Activated T-helper 1 cell treated with anti-CD3 and anti-CD28 coated beads, Interleukin-12 subunit alpha, Interleukin-12 subunit beta, Interleukin-2, Interleukin-4 antibody, amounts not matched to agents 30 ng/mL and 10 ng/mL and 1 ng/mL, durations not matched to agents 14 hours and 24 hours and 36 hours (primary cell): ENCODE measurements at regions not wholly inside any gene's neighbourhood (a gene's known extent, or its start where the extent isn't known, plus 50 kb on each side); places are given as distances from the start of the nearest gene placed in this dataset.
"Not testable (repeated sequence)": the region's sequence is repeated elsewhere in the genome, so short reads cannot be mapped to it uniquely, and the experiment has no call there.

Source experiments
- DNase-seq: peaks from one replicate; pipeline ENCODE4 v3.0.0; 2021; ENCODE audit warnings: low spot score
- H3K27ac Mint-ChIP-seq: one replicate; pipeline ENCODE4 v1.8.0; 2021; ENCODE audit warnings: mild to moderate bottlenecking, mixed read lengths
- H3K27me3 Mint-ChIP-seq: one replicate; pipeline ENCODE4 v1.8.0; 2022; ENCODE audit warnings: mild to moderate bottlenecking, moderate library complexity, mixed read lengths; ENCODE audit not compliant: insufficient read depth
- H3K36me3 Mint-ChIP-seq: one replicate; pipeline ENCODE4 v1.8.0; 2021; ENCODE audit warnings: low read depth, mixed read lengths
- H3K4me1 Mint-ChIP-seq: one replicate; pipeline ENCODE4 v1.8.0; 2021; ENCODE audit warnings: low read depth, mixed read lengths
- H3K4me3 Mint-ChIP-seq: one replicate; pipeline ENCODE4 v1.8.0; 2021; ENCODE audit warnings: mild to moderate bottlenecking, moderate library complexity, mixed read lengths
- H3K9me3 Mint-ChIP-seq: one replicate; pipeline ENCODE4 v1.8.0; 2021; ENCODE audit warnings: mixed read lengths
- intact Hi-C: fragments of 100-400 bp; cut with micrococcal nuclease; formaldehyde crosslinking; loops from one replicate; pipeline ENCODE4 v1.15.1; 2024

- intact Hi-C loops, result loop anchor here (10.0 kb wide), 1 partner anchor 125 kb away; no protein-coding TSS in a partner anchor
Observed at GRCh38 chr20:51960047-51960675, 157.8 kb upstream of the SALL4 start.

GRCh38 chr20:51959066-51959542 is 156.8 kb upstream of the SALL4 start:
- intact Hi-C loops, result no loop called here
- Mint-ChIP-seq H3K4me3 (no peak overlapping the region), H3K36me3 (no peaks in the 10 kb centered on the region), H3K27ac (no peak overlapping the region), H3K27me3 (peaks cover 18% of the 10 kb centered on the region), H3K4me1 (peaks cover 10% of the 10 kb centered on the region), H3K9me3 (no peaks in the 10 kb centered on the region)
- no peak for DNase-seq

More at GRCh38 chr20:51960047-51960675, 157.8 kb upstream of the SALL4 start:
- Mint-ChIP-seq H3K27ac (no peak overlapping the region), H3K27me3 (peaks cover 18% of the 10 kb centered on the region), H3K36me3 (no peaks in the 10 kb centered on the region), H3K4me3 (no peak overlapping the region), H3K9me3 (no peaks in the 10 kb centered on the region), H3K4me1 (peaks cover 10% of the 10 kb centered on the region)
- no peak for DNase-seq

- peaks cover 18% of the 10 kb centered on the region for H3K27me3 Mint-ChIP-seq
- H3K4me3 Mint-ChIP-seq, result no peak overlapping the region
- no peak for DNase-seq
- H3K36me3 Mint-ChIP-seq, result no peaks in the 10 kb centered on the region
- intact Hi-C loops, result no loop called here
- H3K9me3 Mint-ChIP-seq, result peaks cover 4% of the 10 kb centered on the region
- peaks cover 10% of the 10 kb centered on the region for H3K4me1 Mint-ChIP-seq
- H3K27ac Mint-ChIP-seq, result no peak overlapping the region
Observed at GRCh38 chr20:51958099-51959065, 156.1 kb upstream of the SALL4 start.

- Mint-ChIP-seq H3K27me3 (peaks cover 15% of the 10 kb centered on the region), H3K9me3 (peaks cover 4% of the 10 kb centered on the region), H3K36me3 (no peaks in the 10 kb centered on the region), H3K27ac (no peak overlapping the region), H3K4me1 (peaks cover 10% of the 10 kb centered on the region), H3K4me3 (no peak overlapping the region)
- intact Hi-C loops, result no loop called here
- no peak for DNase-seq
Observed at GRCh38 chr20:51955756-51956155, 153.4 kb upstream of the SALL4 start.

GRCh38 chr20:51953731-51954340 is 151.5 kb upstream of the SALL4 start:
- no peak for DNase-seq
- Mint-ChIP-seq H3K36me3 (no peaks in the 10 kb centered on the region), H3K27ac (no peak overlapping the region), H3K9me3 (peaks cover 4% of the 10 kb centered on the region), H3K27me3 (peaks cover 2% of the 10 kb centered on the region), H3K4me1 (peaks cover 7% of the 10 kb centered on the region), H3K4me3 (no peak overlapping the region)
- intact Hi-C loops, result no loop called here

DNA sequence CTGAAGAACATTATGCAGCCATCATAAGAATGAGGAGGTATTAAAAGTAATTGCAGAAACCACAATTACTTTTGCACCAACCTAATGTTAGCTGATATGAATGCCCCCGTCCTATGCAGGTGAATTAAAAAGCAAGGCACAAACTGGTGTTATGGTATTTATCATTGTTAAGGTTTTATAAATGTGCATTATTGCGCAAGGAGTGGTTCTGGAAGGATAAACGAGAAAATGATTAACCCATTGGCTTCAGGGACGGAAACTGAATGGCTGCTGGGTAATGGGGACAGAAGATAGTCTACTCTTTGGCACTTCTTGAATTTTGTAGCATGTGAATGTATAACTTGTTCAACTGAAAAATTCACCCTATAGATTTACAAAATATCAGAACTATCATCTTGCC is 148.6 kb upstream of the SALL4 start:
- Mint-ChIP-seq H3K4me3 (no peak overlapping the region), H3K9me3 (peaks cover 4% of the 10 kb centered on the region), H3K36me3 (no peaks in the 10 kb centered on the region), H3K27ac (no peak overlapping the region), H3K27me3 (peaks cover 1% of the 10 kb centered on the region), H3K4me1 (no peaks in the 10 kb centered on the region)
- DNase-seq, result no peak
- intact Hi-C loops, result no loop called here

DNA sequence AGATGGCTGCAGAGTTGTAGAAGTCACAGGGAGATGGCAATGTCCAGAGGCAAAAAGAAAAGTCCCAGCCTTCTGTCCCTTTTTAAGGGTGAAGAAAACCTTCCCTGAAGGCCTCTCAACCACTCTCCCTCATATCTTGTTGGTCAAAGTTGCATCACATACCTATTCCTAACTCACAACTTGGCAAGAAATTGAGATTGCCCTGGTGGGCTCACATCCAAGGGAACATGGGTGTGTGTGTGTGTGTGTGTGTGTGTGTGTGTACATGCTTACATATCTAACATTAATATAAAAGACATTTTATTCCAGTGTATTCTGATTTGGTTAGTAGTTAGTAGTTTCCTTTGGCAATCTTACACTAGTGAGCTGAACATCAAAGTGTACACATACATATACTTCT is 144.3 kb upstream of the SALL4 start:
- Mint-ChIP-seq H3K4me3 (no peak overlapping the region), H3K9me3 (no peaks in the 10 kb centered on the region), H3K36me3 (no peaks in the 10 kb centered on the region), H3K4me1 (no peaks in the 10 kb centered on the region), H3K27me3 (peaks cover 1% of the 10 kb centered on the region), H3K27ac (no peak overlapping the region)
- intact Hi-C loops, result no loop called here
- no peak for DNase-seq

DNA sequence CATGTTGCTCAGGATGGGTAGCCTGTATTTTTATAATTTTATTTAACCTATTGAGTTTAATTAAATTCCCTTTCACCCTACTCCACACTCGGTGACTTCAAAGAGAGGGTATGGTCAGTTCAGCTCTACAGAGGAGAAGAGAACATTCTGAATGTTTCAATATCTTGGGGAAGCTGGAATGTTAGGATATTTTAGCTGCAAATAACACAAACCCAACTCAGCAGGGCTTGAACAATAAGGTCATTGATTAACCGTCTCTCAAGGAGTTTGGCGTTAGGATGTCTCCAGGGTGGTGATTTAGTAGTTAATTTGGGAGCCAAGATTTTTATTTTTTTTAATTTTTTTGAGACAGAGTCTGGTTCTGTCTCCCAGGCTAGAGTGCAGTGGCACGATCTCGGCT is 143.6 kb upstream of the SALL4 start:
- Mint-ChIP-seq H3K4me3 (no peak overlapping the region), H3K27ac (no peak overlapping the region), H3K27me3 (peaks cover under 1% of the 10 kb centered on the region), H3K36me3 (no peaks in the 10 kb centered on the region), H3K9me3 (no peaks in the 10 kb centered on the region), H3K4me1 (no peaks in the 10 kb centered on the region)
- intact Hi-C loops, result no loop called here
- DNase-seq, result no peak

DNA sequence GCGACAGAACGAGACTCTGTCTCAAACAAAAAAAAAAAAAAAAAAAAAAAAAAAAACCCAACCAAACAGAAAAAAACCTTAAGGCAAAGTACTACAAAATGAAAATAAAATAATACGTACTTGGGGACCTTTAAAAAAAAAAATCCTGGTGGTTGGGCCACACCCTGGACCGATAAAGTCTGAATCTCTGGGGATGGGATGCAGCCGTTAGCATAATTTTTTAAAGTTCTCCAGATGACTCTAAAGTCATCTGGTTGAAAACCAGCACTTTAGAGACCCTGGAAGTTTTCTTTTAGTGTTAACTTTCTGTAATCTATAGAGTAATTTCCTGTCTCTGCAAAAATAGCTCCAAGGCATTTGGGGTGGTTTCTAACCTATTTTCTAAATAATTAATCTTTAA is 142.9 kb upstream of the SALL4 start:
- no peak for DNase-seq
- Mint-ChIP-seq H3K4me3 (no peak overlapping the region), H3K4me1 (no peaks in the 10 kb centered on the region), H3K36me3 (no peaks in the 10 kb centered on the region), H3K27me3 (no peaks in the 10 kb centered on the region), H3K27ac (no peak overlapping the region), H3K9me3 (no peaks in the 10 kb centered on the region)
- intact Hi-C loops, result no loop called here

GRCh38 chr20:51943761-51944160 is 141.4 kb upstream of the SALL4 start:
- Mint-ChIP-seq H3K27ac (no peak overlapping the region), H3K9me3 (no peaks in the 10 kb centered on the region), H3K36me3 (no peaks in the 10 kb centered on the region), H3K4me3 (no peak overlapping the region), H3K27me3 (no peaks in the 10 kb centered on the region), H3K4me1 (no peaks in the 10 kb centered on the region)
- intact Hi-C loops, result no loop called here
- no peak for DNase-seq

GRCh38 chr20:51943326-51943725 is 141.0 kb upstream of the SALL4 start:
- H3K36me3 Mint-ChIP-seq, intact Hi-C loops: not testable (repeated sequence)

DNA sequence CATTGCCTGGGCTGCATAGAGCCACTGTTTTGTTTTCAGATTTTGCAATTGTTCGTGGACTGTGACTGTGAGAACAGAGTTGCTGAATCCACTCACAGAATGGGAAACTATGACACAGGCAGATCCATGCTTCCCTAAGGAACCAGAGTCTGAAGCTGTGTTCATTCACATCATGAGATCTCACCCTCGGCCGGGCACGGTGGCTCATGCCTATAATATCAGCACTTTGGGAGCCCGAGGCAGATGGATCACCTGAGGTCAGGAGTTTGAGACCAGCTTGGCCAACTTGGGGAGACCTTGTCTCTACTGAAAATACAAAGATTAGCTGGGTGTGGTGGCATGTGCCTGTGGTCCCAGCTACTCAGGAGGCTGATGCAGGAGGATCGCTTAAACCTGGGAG is 139.2 kb upstream of the SALL4 start:
- Mint-ChIP-seq H3K9me3 (no peaks in the 10 kb centered on the region), H3K4me1 (no peaks in the 10 kb centered on the region), H3K36me3 (no peaks in the 10 kb centered on the region), H3K27me3 (no peaks in the 10 kb centered on the region), H3K4me3 (no peak overlapping the region), H3K27ac (no peak overlapping the region)
- DNase-seq, result no peak
- intact Hi-C loops, result no loop called here

More at GRCh38 chr20:51943326-51943725, 141.0 kb upstream of the SALL4 start:
- H3K4me1 Mint-ChIP-seq, H3K4me3 Mint-ChIP-seq, H3K9me3 Mint-ChIP-seq, H3K27me3 Mint-ChIP-seq, DNase-seq, H3K27ac Mint-ChIP-seq: not testable (repeated sequence)

DNA sequence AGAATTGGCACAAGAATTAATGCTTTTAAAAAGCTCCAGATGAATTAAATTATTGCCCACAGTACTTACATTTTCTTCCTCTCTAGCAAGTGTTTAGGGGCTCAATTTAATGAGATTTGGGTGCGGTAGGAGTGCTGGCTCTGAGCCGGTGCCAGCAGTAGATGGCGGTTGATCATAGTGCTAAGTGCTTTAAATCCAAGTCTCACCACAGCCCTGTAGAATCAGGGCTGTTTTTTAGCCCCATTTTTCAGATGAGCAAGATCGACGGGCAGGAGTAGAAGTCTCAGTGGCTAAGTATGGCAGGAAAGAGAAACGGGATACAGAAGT is 136.9 kb upstream of the SALL4 start:
- intact Hi-C loops, result no loop called here
- H3K27me3 Mint-ChIP-seq, result no peaks in the 10 kb centered on the region
- no peak overlapping the region for H3K27ac Mint-ChIP-seq
- H3K4me1 Mint-ChIP-seq, result no peaks in the 10 kb centered on the region
- no peaks in the 10 kb centered on the region for H3K36me3 Mint-ChIP-seq
- DNase-seq, result no peak
- H3K4me3 Mint-ChIP-seq, result no peak overlapping the region
- no peaks in the 10 kb centered on the region for H3K9me3 Mint-ChIP-seq
